Stimulated activated CD8-positive, alpha-beta memory T cell treated with anti-CD3 and anti-CD28 coated beads, Interleukin-7, amount 100 ng/mL, for 4 hours (primary cell): ENCODE measurements at regions not wholly inside any gene's neighbourhood (a gene's known extent, or its start where the extent isn't known, plus 50 kb on each side); places are given as distances from the start of the nearest gene placed in this dataset.

ENCODE experiments used
- DNase-seq, 2 donors: peaks; one replicate each; pipeline ENCODE4 v3.0.0-alpha.2; 2020; ENCODE audit warnings: low read depth in 2 of 2

DNA sequence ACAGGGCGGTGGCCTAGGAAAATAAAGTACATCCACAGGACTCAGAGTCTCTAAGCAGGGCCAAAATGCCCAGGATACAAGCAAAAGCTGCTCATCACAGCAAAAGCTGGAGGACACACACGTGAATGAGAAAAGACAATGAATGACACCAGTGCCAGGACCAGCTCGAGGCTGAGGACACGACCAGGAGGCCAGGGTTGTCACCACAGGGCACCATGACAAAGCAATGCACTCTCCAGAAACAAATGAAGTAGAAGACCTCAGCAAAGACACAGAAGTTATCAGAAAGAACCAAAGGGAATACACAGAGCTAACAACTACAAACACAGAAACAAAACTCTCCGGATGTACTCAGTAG is 92.1 kb downstream of the FOXL3 start:
- no peak for DNase-seq

DNA sequence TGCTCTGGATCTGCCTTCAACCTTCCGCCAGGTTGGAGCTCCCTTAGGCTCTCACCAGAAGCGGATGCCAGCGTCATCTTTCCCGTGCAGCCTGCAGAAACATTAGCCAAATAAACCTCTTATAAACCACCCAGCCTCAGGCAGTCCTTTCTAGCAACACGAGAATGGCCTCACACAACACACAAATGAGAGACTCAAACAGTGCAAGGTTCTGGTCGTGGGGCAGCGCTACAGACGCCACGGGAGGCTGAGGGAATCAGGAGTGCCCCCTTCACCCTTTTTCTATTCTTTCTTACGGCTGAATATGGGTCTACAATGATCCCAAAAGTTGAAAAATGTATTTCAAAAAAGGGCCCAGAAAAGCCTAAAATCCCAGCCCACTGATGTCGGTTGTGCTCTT is 96.4 kb downstream of the FOXL3 start:
- DNase-seq = no peak

DNA sequence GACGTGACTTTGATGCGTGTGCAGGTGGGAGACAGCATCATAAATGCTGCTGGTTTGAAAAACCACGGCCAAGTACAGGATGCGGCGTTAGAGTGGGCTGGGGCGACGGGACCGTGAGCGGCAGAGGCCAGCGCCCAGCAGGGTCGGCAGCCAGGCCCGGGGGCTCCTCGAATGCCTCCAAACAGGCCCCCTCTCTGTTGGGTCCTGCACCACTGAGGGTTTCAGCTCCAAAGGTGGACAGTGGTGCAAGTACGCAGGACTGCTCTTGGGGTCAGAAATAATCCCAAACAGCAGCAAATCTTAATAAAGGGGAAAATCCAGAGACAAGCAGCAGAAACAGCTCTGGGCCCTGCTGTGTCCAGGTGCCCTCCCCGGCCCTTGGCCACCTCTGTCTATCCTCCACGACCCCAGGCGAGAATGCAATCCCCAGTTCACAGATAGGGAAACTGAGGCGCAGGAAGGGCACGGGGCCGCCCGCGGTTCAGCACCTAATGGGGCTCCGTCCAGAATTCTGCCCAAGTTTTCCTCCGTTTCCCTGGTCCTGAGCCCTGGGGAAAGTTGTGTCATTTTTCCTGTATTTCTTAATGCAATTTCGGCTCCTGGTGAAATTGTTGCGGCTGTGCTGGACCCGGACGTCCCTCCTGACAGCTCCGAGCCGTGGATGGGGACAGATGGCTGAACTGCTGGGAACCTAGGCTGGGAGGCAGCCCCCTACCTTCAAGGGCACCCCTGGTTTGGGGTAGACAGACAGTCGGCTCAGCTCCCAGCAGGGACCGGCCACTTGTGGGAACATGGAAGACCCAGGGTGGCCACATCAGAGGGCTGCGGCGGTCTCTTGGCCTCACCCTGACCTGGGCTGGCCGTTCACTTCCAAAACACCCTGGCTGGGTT is 97.4 kb downstream of the FOXL3 start:
- DNase-seq = no peak

DNA sequence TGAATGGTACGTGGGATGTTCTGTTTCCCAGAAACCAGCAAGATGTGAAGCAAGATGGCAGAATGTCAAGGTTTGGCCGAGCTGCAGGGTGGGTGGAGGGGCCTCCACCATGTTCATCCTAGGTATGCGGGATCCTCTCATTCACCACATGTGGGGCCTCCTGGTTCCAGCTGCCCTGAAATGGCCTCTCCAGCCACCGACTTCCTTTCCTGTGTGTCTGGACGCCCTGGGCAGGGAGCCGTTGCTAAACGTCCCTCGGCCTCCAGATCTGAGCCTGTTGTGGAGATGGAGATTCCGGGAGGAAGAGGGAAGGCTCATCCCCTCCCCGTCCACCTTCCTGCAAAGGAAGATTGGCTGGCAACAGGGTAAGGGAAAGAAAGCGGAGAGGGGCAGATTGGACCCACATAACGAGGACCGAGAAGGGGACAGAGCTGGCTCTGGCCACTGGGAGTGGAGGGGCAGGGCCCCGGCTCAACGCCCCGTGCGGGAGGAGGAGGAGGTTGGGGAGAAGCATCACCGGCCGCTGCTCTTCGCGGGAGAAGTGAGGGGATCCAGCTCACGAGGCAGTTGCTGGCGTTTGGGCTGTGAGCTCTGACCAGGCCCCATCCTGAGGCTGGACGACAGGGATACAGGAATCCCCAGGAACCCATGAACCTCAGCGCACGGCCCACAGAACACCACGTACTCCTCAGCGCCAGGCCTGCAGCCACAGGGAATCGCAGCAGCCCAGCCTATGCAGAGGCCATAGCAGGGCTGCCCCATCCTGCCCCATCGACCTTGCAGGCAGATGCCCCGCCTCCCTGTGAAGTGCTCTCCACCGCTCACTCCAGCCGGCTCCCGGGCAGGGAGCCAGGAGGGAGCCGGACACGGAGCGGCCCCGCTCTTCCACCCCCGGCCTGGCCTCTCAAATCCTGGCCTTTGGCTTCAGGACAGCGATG is 98.3 kb downstream of the FOXL3 start:
- DNase-seq = no peak

DNA sequence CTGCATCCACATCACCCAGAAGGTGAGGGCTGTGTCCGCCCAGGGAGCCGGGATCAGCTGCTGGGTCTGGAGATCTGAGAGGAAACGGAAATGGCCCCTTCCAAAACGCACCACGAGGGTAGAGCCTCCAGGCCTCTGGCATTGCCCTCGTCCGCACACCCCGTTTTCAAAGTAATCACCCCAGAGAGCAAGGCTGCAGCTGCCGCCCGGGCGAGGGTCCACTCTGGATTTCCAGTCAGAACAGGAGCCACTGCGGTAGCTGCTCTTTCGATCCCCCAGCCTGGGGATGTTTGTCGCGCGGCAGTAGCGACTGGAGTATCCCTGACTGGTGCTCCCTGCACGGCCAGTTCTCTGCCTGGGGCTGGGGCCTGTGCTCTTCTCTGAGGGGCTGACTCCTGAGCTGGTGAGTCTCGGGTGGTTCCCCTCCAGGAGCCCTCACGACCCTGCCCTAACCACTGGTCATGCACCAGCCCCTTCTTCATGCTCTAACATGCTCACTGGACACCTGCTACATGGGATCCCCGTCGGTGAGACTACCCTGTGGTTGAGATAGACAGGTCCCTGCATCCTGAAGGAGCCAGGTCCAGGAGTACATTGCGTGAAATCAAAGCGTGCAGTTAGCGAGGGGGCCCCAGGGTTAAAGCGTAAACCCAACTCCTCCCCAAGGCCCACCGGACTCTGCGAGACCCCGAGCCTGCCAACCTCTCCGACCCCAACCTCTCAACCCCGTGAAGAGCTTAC is 99.2 kb downstream of the FOXL3 start:
- DNase-seq = no peak

DNA sequence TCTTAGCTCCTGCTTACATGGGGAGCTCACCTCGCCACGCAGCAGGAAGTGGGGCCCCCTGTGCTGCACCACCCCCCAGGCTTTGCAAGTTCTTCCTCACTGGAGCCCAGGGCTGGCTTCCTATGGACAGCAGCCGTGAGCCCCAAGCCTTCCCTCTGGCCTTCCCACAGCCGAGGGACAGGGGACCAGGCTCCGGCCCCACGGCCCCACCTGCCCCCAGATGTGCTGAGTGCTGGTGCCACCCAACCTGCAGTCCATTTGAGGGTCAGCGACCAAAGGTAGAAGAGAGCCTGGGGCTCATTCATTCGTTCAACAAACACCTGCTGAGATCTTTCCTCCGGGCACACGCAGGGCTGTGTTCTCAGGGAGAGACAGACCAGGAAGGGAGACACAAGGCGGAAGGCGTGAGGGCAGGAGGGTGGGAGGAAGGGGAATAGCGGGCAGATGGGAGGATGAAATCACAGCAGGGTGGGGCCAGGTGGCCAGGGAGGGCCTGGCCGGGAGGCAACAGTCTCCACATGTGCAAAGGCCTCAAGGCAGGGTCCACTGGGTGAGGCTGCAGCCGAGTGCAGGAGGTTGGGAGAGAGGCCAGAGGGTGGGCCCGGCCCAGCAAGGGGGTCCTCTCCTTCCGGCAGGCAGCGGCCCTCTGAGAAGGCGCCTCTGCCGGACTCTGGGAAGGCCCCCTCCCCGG is 100.1 kb downstream of the FOXL3 start:
- no peak for DNase-seq

DNA sequence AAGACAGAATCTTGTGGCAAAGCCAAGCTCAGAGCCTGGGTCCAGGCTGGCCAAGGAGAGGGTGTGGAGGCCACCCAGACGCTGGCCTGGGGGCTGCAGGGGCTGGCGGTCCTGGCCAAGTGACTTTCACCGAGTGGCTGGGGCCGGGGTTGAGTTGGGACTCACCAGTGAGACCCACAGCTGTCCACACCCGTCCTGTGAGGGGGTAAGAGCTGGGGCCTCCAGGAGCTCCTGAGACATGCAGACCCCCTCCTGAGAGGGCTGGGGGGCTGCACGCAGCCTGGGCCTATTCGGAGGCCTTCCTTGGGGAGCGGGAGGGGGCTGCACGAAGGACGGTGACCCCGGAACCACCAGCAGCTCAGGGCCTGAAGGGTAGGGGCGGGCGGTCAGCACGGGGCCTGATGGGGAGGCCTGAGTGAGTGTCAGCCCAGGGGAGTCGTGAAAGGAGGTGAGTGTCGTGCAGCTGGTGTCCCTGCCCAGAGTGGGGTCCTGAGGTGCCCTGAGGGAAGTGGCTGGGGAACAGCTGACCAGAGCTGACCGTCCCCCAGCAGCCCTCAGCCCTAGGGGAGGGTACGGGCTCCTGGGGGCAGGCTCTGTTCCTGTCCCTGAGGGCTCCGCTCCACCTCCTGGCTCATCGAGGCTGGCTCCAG is 100.9 kb downstream of the FOXL3 start:
- no peak for DNase-seq

DNA sequence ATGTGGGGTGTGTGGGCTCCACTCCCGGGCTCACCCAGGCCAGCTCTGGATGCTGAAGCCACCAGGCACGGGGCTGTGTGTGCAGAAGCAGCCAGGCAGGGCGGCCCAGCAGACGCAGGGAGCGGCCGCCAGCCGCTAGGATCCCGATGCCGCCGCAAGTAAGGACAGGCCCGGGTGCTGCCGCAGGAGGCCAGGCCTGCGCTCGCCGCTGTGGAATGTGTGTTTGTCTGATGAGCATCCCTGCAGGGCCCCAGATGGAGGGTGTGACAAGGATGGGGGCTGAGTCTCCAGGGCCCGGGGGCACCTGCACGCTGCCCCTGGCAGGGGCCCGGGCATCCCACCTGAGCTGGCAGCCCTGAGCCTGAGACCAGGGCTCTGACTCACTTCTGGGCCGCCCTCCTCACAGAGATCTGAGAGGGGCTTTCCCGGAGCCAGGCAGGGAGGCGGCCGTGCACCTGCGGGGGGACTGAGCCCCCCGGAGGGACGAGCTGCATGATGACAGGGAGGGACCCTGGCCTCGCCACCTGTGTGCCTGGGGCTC is 101.5 kb downstream of the FOXL3 start:
- no peak for DNase-seq

DNA sequence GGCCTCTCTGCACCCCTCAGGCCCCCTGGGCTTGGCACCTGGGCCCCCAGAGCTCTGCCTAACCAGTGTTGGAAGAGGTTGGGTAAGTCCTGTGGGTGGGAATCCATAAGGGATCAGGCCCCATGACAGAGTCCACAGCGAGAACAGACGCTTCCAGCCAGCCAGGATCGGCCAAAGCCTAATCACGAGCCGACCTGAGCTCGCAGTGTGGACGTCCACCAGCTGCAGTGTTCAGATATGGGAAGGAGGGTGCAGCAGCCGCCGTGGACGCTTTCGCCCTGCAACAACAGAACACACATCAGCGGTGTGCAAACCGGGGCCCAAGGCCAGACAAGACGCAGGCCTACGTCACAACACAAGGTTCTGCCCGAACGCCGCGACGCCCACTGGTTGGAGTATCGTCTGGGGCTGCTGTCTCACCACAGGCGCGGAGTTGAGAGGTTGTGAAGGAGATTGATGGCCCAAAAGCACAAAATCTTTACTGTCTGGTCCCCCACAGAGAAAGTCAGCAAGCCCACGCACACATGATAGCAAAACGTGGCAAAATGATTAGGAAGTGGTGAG is 102.1 kb downstream of the FOXL3 start:
- no peak for DNase-seq

DNA sequence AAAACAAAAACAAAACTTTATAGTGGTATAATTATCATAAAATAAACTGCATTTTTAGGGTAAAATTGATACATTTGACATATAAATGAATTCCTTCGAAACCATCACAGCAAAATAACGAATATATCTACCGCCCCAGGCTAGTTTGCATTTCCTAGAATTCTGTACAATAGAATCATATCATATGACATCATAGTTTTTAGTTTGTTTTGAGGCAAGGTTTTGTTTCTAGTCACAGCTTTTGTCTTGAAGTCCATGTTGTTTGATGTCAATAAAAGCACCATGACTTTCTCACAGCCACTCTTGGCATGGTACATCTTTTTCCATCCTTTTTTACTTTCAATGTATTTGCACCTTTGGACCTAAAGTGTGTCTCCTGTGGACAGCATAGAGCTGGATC is 102.9 kb downstream of the FOXL3 start:
- DNase-seq = no peak

DNA sequence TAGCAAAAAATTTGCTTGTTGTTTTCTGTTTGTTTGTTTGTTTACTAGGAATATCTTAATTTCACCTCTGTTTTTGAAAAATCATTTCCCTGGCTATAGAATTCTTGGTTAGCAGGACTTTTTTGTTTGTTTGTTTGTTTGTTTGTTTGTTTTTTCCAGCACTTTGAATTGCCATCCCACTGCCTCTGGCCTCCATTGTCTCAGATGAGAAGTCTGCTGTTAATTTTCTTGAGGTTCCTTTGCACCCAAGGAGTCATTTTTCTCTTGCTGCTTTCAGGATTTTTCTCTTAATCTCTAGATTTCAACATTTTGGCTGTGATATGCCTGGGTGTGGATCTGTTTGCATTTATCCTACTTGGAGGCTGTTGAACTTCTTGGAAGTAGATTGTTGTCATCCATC is 105.7 kb downstream of the FOXL3 start:
- DNase-seq = no peak

DNA sequence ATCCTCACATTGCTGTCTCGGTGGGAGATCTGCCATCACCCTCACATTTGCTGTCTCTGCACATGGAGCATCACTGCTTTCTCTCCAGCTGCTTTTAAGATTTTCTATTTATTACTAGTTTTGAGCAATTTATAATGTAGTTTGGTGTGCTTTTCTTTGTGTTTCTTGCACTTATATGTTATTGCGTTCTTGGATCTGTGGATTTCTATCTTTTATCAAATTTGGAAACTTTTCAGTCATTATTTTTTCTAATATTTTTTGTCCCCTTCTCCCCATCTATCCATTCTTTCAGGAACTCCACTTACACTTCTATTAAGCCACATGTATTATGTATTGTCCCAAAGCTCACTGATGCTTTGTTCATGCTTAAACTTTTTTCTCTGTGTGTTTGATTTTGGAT is 108.9 kb downstream of the FOXL3 start:
- no peak for DNase-seq

DNA sequence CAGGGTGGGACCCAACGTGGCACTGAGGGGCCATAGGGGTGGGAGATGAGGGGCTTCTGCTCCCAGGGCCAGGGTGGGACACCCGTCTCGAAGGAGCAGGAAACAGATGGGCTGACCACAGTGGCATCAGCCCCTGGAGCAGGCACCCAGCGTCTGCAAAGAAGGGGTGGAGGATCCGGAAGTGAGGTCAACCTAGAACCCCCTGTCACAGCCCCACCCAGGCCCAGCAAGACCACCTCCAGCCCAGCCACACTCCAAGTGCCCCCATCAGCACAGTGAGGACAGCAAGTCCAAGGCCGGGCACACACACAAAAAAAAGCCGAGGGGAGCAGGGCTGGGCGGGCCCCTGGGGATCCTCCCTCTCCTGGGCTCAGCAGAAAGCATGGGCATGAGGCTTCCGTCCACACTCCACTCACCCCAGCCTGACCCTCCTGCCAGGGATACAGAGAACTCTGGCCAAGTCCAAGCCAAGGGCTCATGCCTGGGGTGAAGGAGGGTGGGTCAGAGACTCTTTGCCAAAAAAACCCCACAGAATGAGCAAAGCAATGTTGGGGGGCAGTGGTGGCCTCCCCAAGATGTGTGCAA is 111.0 kb downstream of the FOXL3 start:
- no peak for DNase-seq

DNA sequence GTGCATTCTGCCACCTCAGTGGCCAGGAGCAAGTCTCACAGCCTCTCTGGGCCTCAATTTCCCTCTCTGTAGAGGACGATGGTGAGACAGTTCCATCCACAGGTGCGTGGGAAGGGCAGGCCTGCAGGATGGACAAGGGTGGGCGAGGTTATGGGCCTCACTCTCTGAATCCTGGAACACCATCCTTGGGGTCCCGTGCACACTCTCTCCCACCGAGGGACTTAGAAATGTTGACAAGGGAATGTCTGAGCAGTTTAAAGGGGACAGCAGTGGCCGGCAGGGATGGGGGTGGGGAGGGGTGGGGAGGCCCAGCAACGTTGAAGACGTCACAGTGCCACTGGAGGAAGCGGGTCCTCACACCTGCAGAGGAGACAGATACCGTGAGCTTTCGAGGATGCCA is 111.5 kb downstream of the FOXL3 start:
- no peak for DNase-seq

DNA sequence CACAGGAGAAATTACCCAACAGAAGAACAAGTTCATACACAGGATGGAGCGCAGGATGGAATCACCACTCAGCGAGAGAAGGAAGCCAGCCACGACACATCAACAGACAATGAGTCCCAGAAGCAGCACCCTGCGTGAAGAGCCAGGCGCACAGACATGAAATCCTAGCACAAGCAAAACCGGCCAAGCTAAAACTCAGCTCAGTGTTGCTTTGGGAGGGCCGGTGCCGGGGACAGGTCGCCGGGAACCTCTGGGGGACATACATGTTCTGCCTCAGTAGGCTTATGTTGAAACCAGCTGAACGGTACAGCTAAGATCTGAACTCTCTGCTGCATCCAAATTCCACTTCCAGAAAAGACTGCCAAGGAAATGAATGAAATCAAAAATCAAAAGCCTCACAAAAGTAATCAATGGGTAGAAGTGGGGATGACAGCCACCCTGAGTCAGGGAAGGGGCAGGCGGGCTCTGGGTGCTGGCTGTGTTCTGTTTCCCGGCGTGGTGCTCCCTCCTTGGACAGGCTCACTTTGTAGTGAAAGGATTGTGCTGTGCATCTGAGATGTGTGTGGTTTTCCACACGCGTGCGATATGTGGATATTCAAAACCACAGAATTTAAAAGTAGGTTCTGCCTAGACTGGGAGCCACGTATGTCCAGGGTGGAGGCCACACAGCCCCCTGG is 114.7 kb downstream of the PDGFA start:
- DNase-seq = no peak

DNA sequence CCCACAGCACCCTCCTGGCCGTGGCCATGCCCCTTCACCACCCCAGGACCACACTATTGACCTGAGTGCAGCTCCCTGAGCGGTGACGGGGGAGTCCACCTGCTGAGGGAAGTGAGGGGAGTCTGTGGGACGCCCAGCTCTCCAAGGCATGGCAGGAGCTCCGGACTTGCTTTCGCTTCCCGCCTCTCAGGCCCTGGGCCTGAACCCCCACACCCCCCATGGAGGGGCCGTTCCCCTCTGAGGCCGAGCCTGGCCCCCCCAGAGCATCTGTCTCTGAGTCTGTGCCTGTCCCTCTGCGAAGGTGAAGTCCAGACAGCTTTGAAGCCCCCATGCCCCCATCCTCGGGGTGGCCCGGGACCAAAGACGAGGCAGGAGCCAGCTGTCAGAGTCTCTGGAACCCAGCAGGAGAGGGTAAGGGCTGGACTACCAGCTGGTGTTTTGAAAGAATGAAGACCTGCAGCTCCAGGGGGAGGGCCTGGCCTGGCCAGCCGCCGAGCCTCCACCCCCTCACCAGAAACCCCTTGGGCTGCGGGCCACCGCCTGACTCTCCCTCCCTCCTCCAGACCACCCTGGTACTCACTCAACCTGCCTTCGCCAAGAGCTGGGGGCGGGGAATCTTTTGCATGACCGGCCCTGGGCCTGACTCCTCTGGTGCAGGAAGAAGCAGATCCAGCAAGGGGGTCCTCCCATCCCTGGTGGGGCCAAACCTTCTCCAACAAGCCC is 114.0 kb downstream of the PDGFA start:
- no peak for DNase-seq

DNA sequence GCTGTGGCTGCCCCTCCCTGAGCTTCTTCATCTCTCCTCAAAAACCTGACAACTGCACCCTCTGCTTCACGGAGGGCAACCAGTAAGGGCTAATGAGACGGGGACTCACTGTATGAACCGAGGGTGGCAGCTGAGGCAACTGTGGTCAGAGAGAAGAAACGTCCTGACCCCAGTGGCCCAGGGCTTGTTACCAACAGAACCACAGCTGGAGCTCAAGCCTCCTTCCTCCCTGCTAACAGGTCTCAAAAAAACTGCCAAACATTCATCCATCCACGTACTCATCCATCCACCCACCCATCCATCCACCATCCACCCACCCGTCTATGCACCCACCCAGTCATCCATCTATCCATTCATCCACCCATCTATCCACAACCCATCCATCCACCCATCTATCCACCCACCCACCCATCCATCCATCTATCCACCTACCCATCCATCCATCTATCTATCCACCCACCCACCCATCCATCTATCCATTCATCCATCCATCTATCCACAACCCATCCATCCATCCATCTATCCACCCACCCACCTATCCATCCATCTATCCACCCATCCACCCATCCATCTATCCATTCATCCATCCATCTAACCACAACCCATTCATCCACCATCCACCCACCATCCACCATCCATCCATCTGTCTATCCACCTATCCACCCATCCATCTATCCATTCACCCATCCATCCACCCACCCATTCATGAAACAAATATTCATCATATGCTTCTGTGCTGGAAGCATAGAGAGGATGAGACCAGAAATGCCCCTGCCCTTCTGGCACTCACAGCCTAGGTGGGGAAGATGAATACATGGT is 111.7 kb downstream of the PDGFA start:
- DNase-seq = no peak

DNA sequence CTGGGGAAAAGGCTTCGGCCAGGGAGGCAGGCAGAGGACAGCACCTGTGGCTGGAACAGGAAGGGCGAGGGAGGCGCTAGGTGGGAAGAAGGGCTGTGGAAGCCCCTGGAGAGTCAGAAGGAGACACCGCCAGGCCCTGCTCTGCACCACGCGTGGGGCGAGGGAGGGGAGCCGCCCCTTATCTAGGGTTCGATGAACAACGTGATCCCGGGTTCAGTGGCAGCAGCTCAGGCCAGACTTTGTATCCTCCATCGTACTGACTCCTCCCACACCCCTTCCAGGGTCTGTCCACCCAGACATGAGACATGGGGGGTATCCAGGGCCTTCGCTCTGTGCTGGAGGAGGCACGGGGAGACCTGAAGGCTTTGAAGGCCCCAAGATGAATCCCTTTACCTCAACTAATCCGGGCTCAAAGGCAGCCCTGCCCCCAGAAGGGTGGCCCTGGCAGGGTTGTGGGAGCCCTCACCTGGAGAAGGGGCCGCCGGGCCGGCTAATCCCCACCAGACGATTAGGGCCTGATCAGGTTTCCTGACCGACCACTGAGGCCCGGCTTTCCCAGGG is 110.8 kb downstream of the PDGFA start:
- DNase-seq = no peak
